HG03108 (cell line): ENCODE measurements at regions not wholly inside any gene's neighbourhood (a gene's known extent, or its start where the extent isn't known, plus 50 kb on each side); places are given as distances from the start of the nearest gene placed in this dataset.

ENCODE experiments used
- ATAC-seq: cut with Tn5 transposase; IDR thresholded peaks from one replicate; pipeline ENCODE4 v1.9.1; 2021; ENCODE audit warnings: moderate library complexity; ENCODE audit not compliant: unreplicated experiment

GRCh38 chr2:155696571-155696970 lies 636.0 kb downstream of the NR4A2 start:
- no peak for ATAC-seq

GRCh38 chr2:155695505-155695904 lies 637.0 kb downstream of the NR4A2 start:
- no peak for ATAC-seq

- no peak for ATAC-seq
Measured at GRCh38 chr2:155692856-155693255, 639.7 kb downstream of the NR4A2 start.

GRCh38 chr2:155692106-155692505 lies 640.4 kb downstream of the NR4A2 start:
- no peak for ATAC-seq

- peak; percentile 76 for ATAC-seq
Measured at GRCh38 chr2:155690785-155691184, 641.7 kb downstream of the NR4A2 start.

GRCh38 chr2:155689791-155690190 lies 642.7 kb downstream of the NR4A2 start:
- no peak for ATAC-seq

GRCh38 chr2:155687181-155687580 lies 645.3 kb downstream of the NR4A2 start:
- no peak for ATAC-seq

GRCh38 chr2:155679647-155680046 lies 652.9 kb downstream of the NR4A2 start:
- no peak for ATAC-seq

GRCh38 chr2:155675920-155676319 lies 656.6 kb downstream of the NR4A2 start:
- ATAC-seq, result no peak

- no peak for ATAC-seq
Measured at GRCh38 chr2:155665704-155666103, 666.8 kb downstream of the NR4A2 start.

- no peak for ATAC-seq
Measured at GRCh38 chr2:155663265-155663664, 669.3 kb downstream of the NR4A2 start.

- no peak for ATAC-seq
Measured at GRCh38 chr2:155662224-155662623, 670.3 kb downstream of the NR4A2 start.

- ATAC-seq, result no peak
Measured at GRCh38 chr2:155653176-155653575, 679.3 kb downstream of the NR4A2 start.

- no peak for ATAC-seq
Measured at GRCh38 chr2:155651851-155652250, 680.7 kb downstream of the NR4A2 start.

GRCh38 chr2:155645791-155646190 lies 686.7 kb downstream of the NR4A2 start:
- ATAC-seq, result no peak

- no peak for ATAC-seq
Measured at GRCh38 chr2:155643056-155643775, 689.3 kb downstream of the NR4A2 start.

- no peak for ATAC-seq
Measured at GRCh38 chr2:155633887-155634570, 698.5 kb downstream of the NR4A2 start.

- ATAC-seq, result no peak
Measured at GRCh38 chr2:155633060-155633839, 699.3 kb downstream of the NR4A2 start.

GRCh38 chr2:155630760-155631159 lies 701.8 kb downstream of the NR4A2 start:
- no peak for ATAC-seq

- ATAC-seq, result no peak
Measured at GRCh38 chr2:155622443-155622842, 710.1 kb downstream of the NR4A2 start.

- ATAC-seq, result no peak
Measured at GRCh38 chr2:155600914-155601760, 731.4 kb downstream of the NR4A2 start.
